ENCODE measurements at regions not wholly inside any gene's neighbourhood (a gene's known extent, or its start where the extent isn't known, plus 50 kb on each side); places are given as distances from the start of the nearest gene placed in this dataset.
"Not testable (repeated sequence)": the region's sequence is repeated elsewhere in the genome, so short reads cannot be mapped to it uniquely, and the experiment has no call there.

GRCh38 chr5:157944938-157945337, 86.0 kb upstream of the CLINT1 start:
- peaks cover 2% of the 10 kb centered on the region for H3K4me1 Mint-ChIP-seq (ENCODE audit: low read depth, unreplicated experiment)
- H3K4me3 Mint-ChIP-seq (ENCODE audit: unreplicated experiment), result no peak overlapping the region
- H3K27me3 Mint-ChIP-seq (ENCODE audit: unreplicated experiment), result peaks cover 4% of the 10 kb centered on the region
- peaks cover 2% of the 10 kb centered on the region for H3K9me3 Mint-ChIP-seq (ENCODE audit: unreplicated experiment)
- DNase-seq, result no peak
- no peak for TF ChIP-seq CTCF (IDR thresholded peaks at IDR 0.05; ENCODE audit: partially characterized antibody, unreplicated experiment)
- no peaks in the 10 kb centered on the region for H3K36me3 Mint-ChIP-seq (ENCODE audit: unreplicated experiment)
- H3K27ac Mint-ChIP-seq (ENCODE audit: unreplicated experiment), result no peak overlapping the region

- no peak overlapping the region for H3K27ac Mint-ChIP-seq (ENCODE audit: unreplicated experiment)
- no peak for DNase-seq
- H3K27me3 Mint-ChIP-seq (ENCODE audit: unreplicated experiment), result peaks cover 4% of the 10 kb centered on the region
- TF ChIP-seq CTCF (IDR thresholded peaks at IDR 0.05; ENCODE audit: partially characterized antibody, unreplicated experiment), result no peak
- H3K4me3 Mint-ChIP-seq (ENCODE audit: unreplicated experiment), result no peak overlapping the region
- peaks cover 2% of the 10 kb centered on the region for H3K4me1 Mint-ChIP-seq (ENCODE audit: low read depth, unreplicated experiment)
- peaks cover 2% of the 10 kb centered on the region for H3K9me3 Mint-ChIP-seq (ENCODE audit: unreplicated experiment)
- H3K36me3 Mint-ChIP-seq (ENCODE audit: unreplicated experiment), result no peaks in the 10 kb centered on the region
Measured at GRCh38 chr5:157944077-157944633, 85.2 kb upstream of the CLINT1 start.

GRCh38 chr5:157942595-157942994, 83.7 kb upstream of the CLINT1 start:
- Mint-ChIP-seq H3K27ac (ENCODE audit: unreplicated experiment) (no peak overlapping the region), H3K4me1 (ENCODE audit: low read depth, unreplicated experiment) (no peaks in the 10 kb centered on the region), H3K4me3 (ENCODE audit: unreplicated experiment) (no peak overlapping the region), H3K9me3 (ENCODE audit: unreplicated experiment) (peaks cover 4% of the 10 kb centered on the region), H3K36me3 (ENCODE audit: unreplicated experiment) (no peaks in the 10 kb centered on the region), H3K27me3 (ENCODE audit: unreplicated experiment) (peaks cover 2% of the 10 kb centered on the region)
- DNase-seq, result no peak
- no peak for TF ChIP-seq CTCF (IDR thresholded peaks at IDR 0.05; ENCODE audit: partially characterized antibody, unreplicated experiment)

GRCh38 chr5:157941616-157942015, 82.7 kb upstream of the CLINT1 start:
- Mint-ChIP-seq H3K4me1 (ENCODE audit: low read depth, unreplicated experiment) (no peaks in the 10 kb centered on the region), H3K36me3 (ENCODE audit: unreplicated experiment) (no peaks in the 10 kb centered on the region), H3K4me3 (ENCODE audit: unreplicated experiment) (no peak overlapping the region), H3K27ac (ENCODE audit: unreplicated experiment) (no peak overlapping the region), H3K9me3 (ENCODE audit: unreplicated experiment) (peaks cover 4% of the 10 kb centered on the region), H3K27me3 (ENCODE audit: unreplicated experiment) (peaks cover 2% of the 10 kb centered on the region)
- no peak for DNase-seq
- TF ChIP-seq CTCF (IDR thresholded peaks at IDR 0.05; ENCODE audit: partially characterized antibody, unreplicated experiment), result no peak

GRCh38 chr5:157938101-157938500, 79.2 kb upstream of the CLINT1 start:
- H3K36me3 Mint-ChIP-seq (ENCODE audit: unreplicated experiment); H3K27me3 Mint-ChIP-seq (ENCODE audit: unreplicated experiment); DNase-seq; H3K9me3 Mint-ChIP-seq (ENCODE audit: unreplicated experiment); H3K27ac Mint-ChIP-seq (ENCODE audit: unreplicated experiment); H3K4me3 Mint-ChIP-seq (ENCODE audit: unreplicated experiment); H3K4me1 Mint-ChIP-seq (ENCODE audit: low read depth, unreplicated experiment): not testable (repeated sequence)

GRCh38 chr5:157936776-157937501, 78.0 kb upstream of the CLINT1 start:
- H3K4me3 Mint-ChIP-seq (ENCODE audit: unreplicated experiment); H3K27me3 Mint-ChIP-seq (ENCODE audit: unreplicated experiment); H3K27ac Mint-ChIP-seq (ENCODE audit: unreplicated experiment); H3K9me3 Mint-ChIP-seq (ENCODE audit: unreplicated experiment); H3K4me1 Mint-ChIP-seq (ENCODE audit: low read depth, unreplicated experiment); DNase-seq; H3K36me3 Mint-ChIP-seq (ENCODE audit: unreplicated experiment): not testable (repeated sequence)

Data from glutamatergic neuron (in vitro differentiated cells).